Tibial nerve (tissue), 4 donors: ENCODE measurements at regions not wholly inside any gene's neighbourhood (a gene's known extent, or its start where the extent isn't known, plus 50 kb on each side); places are given as distances from the start of the nearest gene placed in this dataset.

ENCODE experiments used
- CTCF ChIP-seq, 5 experiments: fragments of 200-600 bp in 3 of 5; fragments of 450-650 bp in 2 of 5; sonication (generic) in 3 of 5; IDR thresholded peaks; one replicate each; pipeline ENCODE4 v1.5.1; 2016 to 2019; ENCODE audit warnings: antibody characterized with exemption in 5 of 5, mild to moderate bottlenecking in 3 of 5, moderate library complexity in 2 of 5
- EP300 ChIP-seq, 2 donors: sonication (generic); formaldehyde crosslinking; IDR thresholded peaks; one replicate each; pipeline ENCODE4 v1.6.1; 2017; ENCODE audit warnings: antibody characterized with exemption in 2 of 2, mild to moderate bottlenecking in 1 of 2
- POLR2A ChIP-seq, 2 donors: fragments of 450-650 bp; IDR thresholded peaks; one replicate each; pipeline ENCODE4 v1.6.1; 2017; ENCODE audit warnings: antibody characterized with exemption in 2 of 2, mild to moderate bottlenecking in 2 of 2, moderate library complexity in 2 of 2

- no peak for TF ChIP-seq CTCF (IDR thresholded peaks at IDR 0.05)
- no peak for TF ChIP-seq POLR2A (IDR thresholded peaks at IDR 0.05)
- no peak for TF ChIP-seq EP300 (IDR thresholded peaks at IDR 0.05)
Measured at GRCh38 chr1:81119319-81119718, 681.4 kb upstream of the ADGRL2 start.
